Trophoblast cell (in vitro differentiated cells and primary cell): ENCODE measurements at regions not wholly inside any gene's neighbourhood (a gene's known extent, or its start where the extent isn't known, plus 50 kb on each side); places are given as distances from the start of the nearest gene placed in this dataset.

Experiments
- DNase-seq, 2 donors: peaks; one replicate each; pipeline ENCODE4 v3.0.0-alpha.2; 2016
- H2AFZ ChIP-seq: 2 replicates; pipeline ENCODE4 v1.6.1; 2013; ENCODE audit warnings: low read length, moderate library complexity, mild to moderate bottlenecking; ENCODE audit not compliant: insufficient read depth, poor library complexity
- H2AK5ac ChIP-seq: 2 replicates; pipeline ENCODE4 v1.6.1; 2013; ENCODE audit warnings: mild to moderate bottlenecking, low read length
- H2BK120ac ChIP-seq: 2 replicates; pipeline ENCODE4 v1.6.1; 2013; ENCODE audit warnings: low read length, mild to moderate bottlenecking, moderate library complexity; ENCODE audit not compliant: insufficient read depth, poor library complexity
- H2BK12ac ChIP-seq: 2 replicates; pipeline ENCODE4 v1.6.1; 2013; ENCODE audit warnings: mild to moderate bottlenecking, low read length, moderate library complexity
- H2BK5ac ChIP-seq: 2 replicates; pipeline ENCODE4 v1.6.1; 2013; ENCODE audit warnings: low read length, low read depth, moderate library complexity, mild to moderate bottlenecking; ENCODE audit not compliant: poor library complexity
- H3K14ac ChIP-seq: 2 replicates; pipeline ENCODE4 v1.6.1; 2013; ENCODE audit warnings: mild to moderate bottlenecking, low read length
- H3K18ac ChIP-seq: 2 replicates; pipeline ENCODE4 v1.6.1; 2013; ENCODE audit warnings: mild to moderate bottlenecking, low read length
- H3K23ac ChIP-seq: 2 replicates; pipeline ENCODE4 v1.6.1; 2013; ENCODE audit warnings: low read length
- H3K27ac ChIP-seq: 2 replicates; pipeline ENCODE4 v1.5.1; 2013; ENCODE audit warnings: low read depth, mild to moderate bottlenecking, inconsistent platforms, low read length, moderate library complexity
- H3K27me3 ChIP-seq: 2 replicates; pipeline ENCODE4 v1.6.1; 2013; ENCODE audit warnings: inconsistent platforms, mild to moderate bottlenecking, low read length, moderate library complexity; ENCODE audit not compliant: insufficient read depth
- H3K36me3 ChIP-seq, 2 experiments: 1 replicate in 1 of 2; 2 replicates in 1 of 2; pipeline ENCODE4 v1.6.1; 2013; ENCODE audit warnings: low read length in 2 of 2, mild to moderate bottlenecking in 2 of 2, moderate library complexity in 1 of 2; ENCODE audit not compliant: insufficient read depth in 2 of 2, control insufficient read depth in 1 of 2
- H3K4ac ChIP-seq: 2 replicates; pipeline ENCODE4 v1.6.1; 2013; ENCODE audit warnings: low read depth, mild to moderate bottlenecking, low read length, moderate library complexity
- H3K4me1 ChIP-seq, 2 experiments: 1 replicate in 1 of 2; 2 replicates in 1 of 2; pipeline ENCODE4 v1.6.1; 2013; ENCODE audit warnings: low read length in 2 of 2, mild to moderate bottlenecking in 2 of 2, moderate library complexity in 1 of 2; ENCODE audit not compliant: insufficient read depth in 2 of 2, control insufficient read depth in 1 of 2
- H3K4me2 ChIP-seq: 2 replicates; pipeline ENCODE4 v1.6.1; 2013; ENCODE audit warnings: inconsistent platforms, mild to moderate bottlenecking, low read length, moderate library complexity
- H3K4me3 ChIP-seq: 2 replicates; pipeline ENCODE4 v1.5.1; 2013; ENCODE audit warnings: mild to moderate bottlenecking, low read depth, low read length, inconsistent platforms
- H3K79me1 ChIP-seq: one replicate; pipeline ENCODE4 v1.6.1; 2013; ENCODE audit warnings: low read length
- H3K79me2 ChIP-seq: 2 replicates; pipeline ENCODE4 v1.6.1; 2013; ENCODE audit warnings: low read length, mild to moderate bottlenecking; ENCODE audit not compliant: control insufficient read depth, insufficient read depth, poor library complexity
- H3K9ac ChIP-seq: 2 replicates; pipeline ENCODE4 v1.6.1; 2013; ENCODE audit warnings: mild to moderate bottlenecking, low read length
- H3K9me3 ChIP-seq: 2 replicates; pipeline ENCODE4 v1.6.1; 2013; ENCODE audit warnings: low read depth, mild to moderate bottlenecking, control low read depth, inconsistent platforms, low read length; ENCODE audit not compliant: insufficient read depth
- H4K12ac ChIP-seq: 2 replicates; pipeline ENCODE4 v1.6.1; 2013; ENCODE audit warnings: low read depth, mild to moderate bottlenecking, low read length, moderate library complexity
- H4K8ac ChIP-seq: 2 replicates; pipeline ENCODE4 v1.6.1; 2013; ENCODE audit warnings: low read depth, mild to moderate bottlenecking, low read length, moderate library complexity
- H4K91ac ChIP-seq: one replicate; pipeline ENCODE4 v1.6.1; 2013; ENCODE audit warnings: low read depth, mild to moderate bottlenecking, low read length, moderate library complexity
- WGBS: extraction: QIAGEN DNeasy Blood & Tissue Kit; methylation state at CpG from one replicate; pipeline ENCODE4 v1.1.7; 2013; ENCODE audit warnings: missing lambda C conversion rate; ENCODE audit not compliant: insufficient read length, insufficient coverage; ENCODE audit errors: extremely low coverage; 5-methylcytosine and 5-hydroxymethylcytosine counted together

DNA sequence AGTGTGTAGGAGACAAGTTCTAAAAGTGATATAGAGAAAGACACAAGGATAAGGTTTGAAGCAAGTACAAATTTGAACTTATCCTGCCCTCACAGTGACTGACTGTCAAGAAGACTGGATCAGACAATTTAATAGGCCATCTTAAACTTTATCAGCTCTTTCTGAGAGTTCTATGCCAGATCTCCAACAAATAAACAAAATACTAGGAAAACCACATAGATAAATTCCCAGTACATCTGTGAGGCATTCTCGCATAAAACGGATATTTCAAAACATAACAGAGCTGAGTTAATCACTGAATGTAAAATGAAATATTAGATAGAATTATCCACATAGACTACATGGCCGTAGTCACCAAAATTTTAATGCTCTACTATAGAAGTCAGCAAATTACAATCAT lies 120.9 kb upstream of the LUZP2 start:
- H3K4me3 ChIP-seq, result no peak overlapping the region
- H3K4me1 ChIP-seq, result no peaks in the 10 kb centered on the region
- WGBS, result no CpG with 5 or more reads among the region's 3 CpGs
- no peak overlapping the region for H4K12ac ChIP-seq
- H3K9ac ChIP-seq, result no peak overlapping the region
- no peak overlapping the region for H3K4me2 ChIP-seq
- H3K79me2 ChIP-seq, result no peaks in the 10 kb centered on the region
- H3K9me3 ChIP-seq, result no peaks in the 10 kb centered on the region
- H3K27ac ChIP-seq, result no peak overlapping the region
- no peak overlapping the region for H4K8ac ChIP-seq
- H2BK120ac ChIP-seq, result no peak overlapping the region
- no peak overlapping the region for H3K23ac ChIP-seq
- H2BK12ac ChIP-seq, result no peak overlapping the region
- H4K91ac ChIP-seq, result no peak overlapping the region
- no peak overlapping the region for H2AFZ ChIP-seq
- H3K36me3 ChIP-seq, result no peaks in the 10 kb centered on the region
- no peaks in the 10 kb centered on the region for H3K27me3 ChIP-seq
- no peak overlapping the region for H3K14ac ChIP-seq
- H2AK5ac ChIP-seq, result no peak overlapping the region
- no peaks in the 10 kb centered on the region for H3K79me1 ChIP-seq
- H3K18ac ChIP-seq, result no peak overlapping the region
- H3K4ac ChIP-seq, result no peak overlapping the region
- no peak overlapping the region for H2BK5ac ChIP-seq
- no peak for DNase-seq

DNA sequence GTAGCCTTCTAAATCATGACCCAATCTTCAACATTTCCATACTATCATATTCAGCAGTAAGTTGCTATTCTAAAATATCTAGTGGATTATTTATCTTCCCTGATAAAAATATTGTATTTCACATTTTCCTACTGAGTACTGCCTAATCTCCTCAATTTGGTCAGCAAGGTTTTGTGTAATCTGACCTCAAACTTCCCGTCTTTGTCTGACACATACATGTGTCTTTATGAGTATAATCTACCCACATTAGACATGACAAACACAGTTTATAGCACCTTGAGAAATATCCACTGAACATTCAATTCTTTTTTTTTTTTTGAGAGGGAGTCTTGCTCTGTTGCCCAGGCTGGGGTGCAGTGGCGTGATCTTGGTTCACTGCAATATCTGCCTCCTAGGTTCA lies 113.7 kb upstream of the LUZP2 start:
- WGBS, result no CpG with 5 or more reads among the region's 2 CpGs
- Histone ChIP-seq H4K8ac (no peak overlapping the region), H3K36me3 (no peaks in the 10 kb centered on the region), H3K4ac (no peak overlapping the region), H2BK120ac (no peak overlapping the region), H2BK5ac (no peak overlapping the region), H4K91ac (no peak overlapping the region), H2AK5ac (no peak overlapping the region), H3K23ac (no peak overlapping the region), H2AFZ (no peak overlapping the region), H3K4me3 (no peak overlapping the region), H3K14ac (no peak overlapping the region), H3K9ac (no peak overlapping the region), H3K4me1 (no peaks in the 10 kb centered on the region), H2BK12ac (no peak overlapping the region), H3K4me2 (no peak overlapping the region), H4K12ac (no peak overlapping the region), H3K27me3 (no peaks in the 10 kb centered on the region), H3K9me3 (no peaks in the 10 kb centered on the region), H3K79me1 (no peaks in the 10 kb centered on the region), H3K27ac (no peak overlapping the region), H3K79me2 (no peaks in the 10 kb centered on the region), H3K18ac (no peak overlapping the region)
- DNase-seq, result no peak

DNA sequence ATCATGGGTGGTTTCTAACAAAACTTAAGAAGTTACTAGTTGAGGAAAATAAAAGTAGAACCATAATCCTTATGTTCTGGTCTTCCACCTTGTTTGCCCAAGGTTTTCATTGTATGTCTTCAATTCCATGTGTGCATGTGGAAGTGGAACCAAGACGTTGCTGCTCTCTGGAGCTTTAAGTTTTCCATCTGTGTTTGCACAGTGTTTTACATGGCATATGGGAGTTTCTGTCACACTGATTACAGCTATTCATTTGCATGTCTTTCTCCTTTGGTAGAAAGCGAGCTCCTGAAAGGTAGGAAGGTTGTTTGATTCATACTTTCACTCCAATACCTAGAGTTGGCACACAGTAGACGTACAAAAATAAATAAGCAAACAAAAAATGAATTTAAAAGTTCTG lies 112.6 kb upstream of the LUZP2 start:
- H3K27ac ChIP-seq, result no peak overlapping the region
- H3K4me1 ChIP-seq, result no peaks in the 10 kb centered on the region
- WGBS, result no CpG with 5 or more reads among the region's 3 CpGs
- H3K79me2 ChIP-seq, result no peaks in the 10 kb centered on the region
- no peak overlapping the region for H4K12ac ChIP-seq
- H3K14ac ChIP-seq, result no peak overlapping the region
- H2AK5ac ChIP-seq, result no peak overlapping the region
- no peak overlapping the region for H3K9ac ChIP-seq
- H3K4me2 ChIP-seq, result no peak overlapping the region
- H2AFZ ChIP-seq, result no peak overlapping the region
- no peak for DNase-seq
- H4K8ac ChIP-seq, result no peak overlapping the region
- H3K9me3 ChIP-seq, result no peaks in the 10 kb centered on the region
- H4K91ac ChIP-seq, result no peak overlapping the region
- H3K27me3 ChIP-seq, result no peaks in the 10 kb centered on the region
- H3K4ac ChIP-seq, result no peak overlapping the region
- no peak overlapping the region for H3K4me3 ChIP-seq
- H3K79me1 ChIP-seq, result no peaks in the 10 kb centered on the region
- no peaks in the 10 kb centered on the region for H3K36me3 ChIP-seq
- no peak overlapping the region for H2BK5ac ChIP-seq
- H3K18ac ChIP-seq, result no peak overlapping the region
- H2BK120ac ChIP-seq, result no peak overlapping the region
- no peak overlapping the region for H2BK12ac ChIP-seq
- no peak overlapping the region for H3K23ac ChIP-seq

GRCh38 chr11:24386546-24387397 lies 110.1 kb upstream of the LUZP2 start:
- Histone ChIP-seq H3K4ac (no peak overlapping the region), H2AK5ac (no peak overlapping the region), H3K27me3 (no peaks in the 10 kb centered on the region), H3K27ac (no peak overlapping the region), H3K18ac (no peak overlapping the region), H3K4me3 (no peak overlapping the region), H3K79me2 (no peaks in the 10 kb centered on the region), H3K23ac (no peak overlapping the region), H4K12ac (no peak overlapping the region), H4K8ac (no peak overlapping the region), H3K79me1 (no peaks in the 10 kb centered on the region), H2BK5ac (no peak overlapping the region), H3K4me1 (no peaks in the 10 kb centered on the region), H3K36me3 (no peaks in the 10 kb centered on the region), H3K9me3 (no peaks in the 10 kb centered on the region), H2BK12ac (no peak overlapping the region), H2AFZ (no peak overlapping the region), H4K91ac (no peak overlapping the region), H3K4me2 (no peak overlapping the region), H3K9ac (no peak overlapping the region), H3K14ac (no peak overlapping the region), H2BK120ac (no peak overlapping the region)
- WGBS, result no CpG with 5 or more reads among the region's 6 CpGs
- peak in 1 of 2 donors; percentile 26 for DNase-seq
